PC-3 (cell line): ENCODE measurements at regions not wholly inside any gene's neighbourhood (a gene's known extent, or its start where the extent isn't known, plus 50 kb on each side); places are given as distances from the start of the nearest gene placed in this dataset.

Source experiments
- ATAC-seq: fragments of 200-7000 bp; cut with Tn5 transposase; 2 replicates; pipeline ENCODE4 v1.9.1; 2020; ENCODE audit warnings: mild to moderate bottlenecking, moderate library complexity
- BruUV-seq: library from RNA; stranded (reverse); fragments of 400-500 nt; replicated peaks from 2 replicates; lab custom pipeline; 2021; lab: Mats Ljungman, UMichigan
- CTCF ChIA-PET: fragments of 300-600 bp; sonication (Branson Sonifier 250); formaldehyde crosslinking; loops from one replicate; lab custom pipeline; 2022; ENCODE audit warnings: antibody characterized with exemption; lab: Charles Lee
- POLR2A ChIA-PET: fragments of 300-600 bp; sonication (Branson Sonifier 250); formaldehyde crosslinking; loops from one replicate; lab custom pipeline; 2022; ENCODE audit warnings: antibody characterized with exemption; ENCODE audit not compliant: unreplicated experiment; lab: Charles Lee
- DNase-seq: peaks from one replicate; pipeline ENCODE4 v3.0.0-alpha.2; 2015
- H2AFZ ChIP-seq: fragments of 300-600 bp; sonication (generic); 2 replicates; pipeline ENCODE4 v1.6.0; 2016; ENCODE audit warnings: antibody characterized with exemption, low read length
- H3F3A ChIP-seq: fragments of 300-600 bp; sonication (generic); one replicate; pipeline ENCODE4 v1.6.0; 2017; ENCODE audit warnings: antibody characterized with exemption, low read length, control low read depth, mild to moderate bottlenecking; ENCODE audit not compliant: unreplicated experiment
- H3K27ac ChIP-seq: fragments of 300-600 bp; sonication (generic); 2 replicates; pipeline ENCODE4 v1.5.1; 2016; ENCODE audit warnings: mild to moderate bottlenecking, low read length
- H3K27me3 ChIP-seq: fragments of 300-600 bp; sonication (generic); 2 replicates; pipeline ENCODE4 v1.6.1; 2016; ENCODE audit warnings: low read length, mixed read lengths
- H3K36me3 ChIP-seq: fragments of 300-600 bp; sonication (generic); 2 replicates; pipeline ENCODE4 v1.6.1; 2016; ENCODE audit warnings: low read depth, mixed run types, low read length, mixed read lengths
- H3K4me1 ChIP-seq: fragments of 300-600 bp; sonication (generic); 2 replicates; pipeline ENCODE4 v1.5.1; 2016; ENCODE audit warnings: low read length; ENCODE audit not compliant: insufficient read depth
- H3K4me2 ChIP-seq: fragments of 300-600 bp; sonication (generic); 2 replicates; pipeline ENCODE4 v1.6.0; 2016; ENCODE audit warnings: low read length
- H3K4me3 ChIP-seq: fragments of 300-600 bp; sonication (generic); 2 replicates; pipeline ENCODE4 v1.5.1; 2016; ENCODE audit warnings: mild to moderate bottlenecking, low read length, mixed read lengths
- H3K79me2 ChIP-seq: fragments of 300-600 bp; sonication (generic); 2 replicates; pipeline ENCODE4 v1.6.1; 2017; ENCODE audit warnings: low read length, mixed read lengths
- H3K9ac ChIP-seq: fragments of 300-600 bp; sonication (generic); 2 replicates; pipeline ENCODE4 v1.6.0; 2016; ENCODE audit warnings: mild to moderate bottlenecking, low read length
- H3K9me2 ChIP-seq: fragments of 300-600 bp; sonication (generic); replicated peaks from 2 replicates; pipeline ENCODE4 v1.6.1; 2016; ENCODE audit warnings: mixed run types, low read length, mixed read lengths
- H3K9me3 ChIP-seq: fragments of 300-600 bp; sonication (generic); 2 replicates; pipeline ENCODE4 v1.6.1; 2016; ENCODE audit warnings: low read length, mixed read lengths
- H4K20me1 ChIP-seq: fragments of 300-600 bp; sonication (generic); 2 replicates; pipeline ENCODE4 v1.6.1; 2016; ENCODE audit warnings: low read length, mixed read lengths
- CTCF ChIP-seq: fragments of 300-600 bp; sonication (generic); conservative IDR thresholded peaks from 2 replicates; pipeline ENCODE4 v1.5.1; 2017; ENCODE audit warnings: antibody characterized with exemption, low read depth, mild to moderate bottlenecking, low read length
- EZH2 ChIP-seq: fragments of 300-600 bp; sonication (generic); IDR thresholded peaks from one replicate; pipeline ENCODE4 v1.6.1; 2017; ENCODE audit warnings: antibody characterized with exemption, mild to moderate bottlenecking, low read length; ENCODE audit not compliant: unreplicated experiment
- EZH2phosphoT487 ChIP-seq: fragments of 300-600 bp; sonication (generic); IDR thresholded peaks from 2 replicates; pipeline ENCODE4 v1.6.1; 2018; ENCODE audit warnings: mild to moderate bottlenecking, antibody characterized with exemption, low read length, borderline replicate concordance
- intact Hi-C: fragments of 100-400 bp; cut with micrococcal nuclease; formaldehyde crosslinking; loops from 2 replicates; pipeline ENCODE4 v1.9.0; 2023

- CTCF ChIA-PET: no interaction called here
- BruUV-seq: no TSS peak
- peaks cover 22% of the 10 kb centered on the region; the same call in 1 of the 2 replicates for H3K27me3 ChIP-seq
- no peak overlapping the region for H3K4me3 ChIP-seq
- H4K20me1 ChIP-seq: no peaks in the 10 kb centered on the region
- no peak overlapping the region for H3K9ac ChIP-seq
- no peak overlapping the region for H3K4me2 ChIP-seq
- no peaks in the 10 kb centered on the region for H3F3A ChIP-seq
- TF ChIP-seq CTCF: no peak
- TF ChIP-seq EZH2phosphoT487: no peak
- TF ChIP-seq EZH2: no peak
- ATAC-seq (no peak), DNase-seq (no peak)
- H3K27ac ChIP-seq: no peak overlapping the region
- H3K79me2 ChIP-seq: no peaks in the 10 kb centered on the region
- intact Hi-C loops: no loop called here
- H3K9me3 ChIP-seq: no peaks in the 10 kb centered on the region
- H3K4me1 ChIP-seq: no peaks in the 10 kb centered on the region
- POLR2A ChIA-PET: no interaction called here
- no peak overlapping the region for H2AFZ ChIP-seq
- no peaks in the 10 kb centered on the region for H3K36me3 ChIP-seq
- no peaks in the 10 kb centered on the region for H3K9me2 ChIP-seq
Observed at GRCh38 chr15:52924630-52925029, 134.5 kb upstream of the ONECUT1 start.

- no peak overlapping the region for H2AFZ ChIP-seq
- DNase-seq (no peak), ATAC-seq (no peak)
- H3K36me3 ChIP-seq: no peaks in the 10 kb centered on the region
- no peak overlapping the region for H3K9ac ChIP-seq
- POLR2A ChIA-PET: no interaction called here
- BruUV-seq: no TSS peak
- H3F3A ChIP-seq: no peaks in the 10 kb centered on the region
- intact Hi-C loops: no loop called here
- H3K9me2 ChIP-seq: no peaks in the 10 kb centered on the region
- H3K9me3 ChIP-seq: no peaks in the 10 kb centered on the region
- H3K4me1 ChIP-seq: no peaks in the 10 kb centered on the region
- H3K4me2 ChIP-seq: no peak overlapping the region
- no peak for TF ChIP-seq EZH2phosphoT487
- no peak for TF ChIP-seq EZH2
- TF ChIP-seq CTCF: no peak
- CTCF ChIA-PET: no interaction called here
- no peak overlapping the region for H3K27ac ChIP-seq
- peaks cover 22% of the 10 kb centered on the region; the same call in 1 of the 2 replicates for H3K27me3 ChIP-seq
- no peaks in the 10 kb centered on the region for H3K79me2 ChIP-seq
- H3K4me3 ChIP-seq: no peak overlapping the region
- H4K20me1 ChIP-seq: no peaks in the 10 kb centered on the region
Observed at GRCh38 chr15:52923626-52924025, 133.5 kb upstream of the ONECUT1 start.

GRCh38 chr15:52922871-52923270 lies 132.7 kb upstream of the ONECUT1 start:
- no peak overlapping the region for H3K9ac ChIP-seq
- no peak overlapping the region for H3K4me2 ChIP-seq
- POLR2A ChIA-PET: no interaction called here

More at GRCh38 chr15:52922871-52923270, 132.7 kb upstream of the ONECUT1 start:
- Histone ChIP-seq H3K9me3 (no peaks in the 10 kb centered on the region), H3K9me2 (no peaks in the 10 kb centered on the region), H3K27ac (no peak overlapping the region), H3K36me3 (no peaks in the 10 kb centered on the region), H2AFZ (no peak overlapping the region), H3K79me2 (no peaks in the 10 kb centered on the region), H3F3A (no peaks in the 10 kb centered on the region), H3K4me1 (no peaks in the 10 kb centered on the region), H4K20me1 (no peaks in the 10 kb centered on the region), H3K4me3 (no peak overlapping the region), H3K27me3 (peaks cover 25% of the 10 kb centered on the region; the same call in 1 of the 2 replicates)
- CTCF ChIA-PET: no interaction called here
- ATAC-seq: no peak
- intact Hi-C loops: no loop called here
- DNase-seq: no peak
- no TSS peak for BruUV-seq
- TF ChIP-seq CTCF: no peak
- TF ChIP-seq EZH2: no peak
- TF ChIP-seq EZH2phosphoT487: no peak
